Epithelial cell of proximal tubule (primary cell): ENCODE measurements at regions not wholly inside any gene's neighbourhood (a gene's known extent, or its start where the extent isn't known, plus 50 kb on each side); places are given as distances from the start of the nearest gene placed in this dataset.
"Not testable (repeated sequence)": the region's sequence is repeated elsewhere in the genome, so short reads cannot be mapped to it uniquely, and the experiment has no call there.

Experiments used
- DNase-seq: peaks from one replicate; pipeline ENCODE4 v3.0.0-alpha.2; 2011; ENCODE audit warnings: low read depth
- H3K4me3 ChIP-seq: 2 replicates; pipeline ENCODE4 v1.5.1; 2011; ENCODE audit warnings: low read depth, mild to moderate bottlenecking, low read length
- CTCF ChIP-seq: conservative IDR thresholded peaks from 2 replicates; pipeline ENCODE4 v1.5.1; 2012; ENCODE audit warnings: low read depth, mild to moderate bottlenecking, low read length

- no peak for TF ChIP-seq CTCF
- no peak for DNase-seq
- no peak overlapping the region for H3K4me3 ChIP-seq
These were observed 305.6 kb upstream of the TMTC4 start for GRCh38 chr13:100980171-100980570.

GRCh38 chr13:100977841-100978240, 303.2 kb upstream of the TMTC4 start:
- no peak for TF ChIP-seq CTCF
- H3K4me3 ChIP-seq, result no peak overlapping the region
- no peak for DNase-seq

GRCh38 chr13:100976993-100977392, 302.4 kb upstream of the TMTC4 start:
- TF ChIP-seq CTCF, result no peak
- no peak overlapping the region for H3K4me3 ChIP-seq
- no peak for DNase-seq

- H3K4me3 ChIP-seq, DNase-seq: not testable (repeated sequence)
These were observed 301.1 kb upstream of the TMTC4 start for GRCh38 chr13:100975666-100976065.

GRCh38 chr13:100962585-100962984, 288.0 kb upstream of the TMTC4 start:
- H3K4me3 ChIP-seq, result no peak overlapping the region
- DNase-seq, result no peak
- no peak for TF ChIP-seq CTCF

- no peak for DNase-seq
- no peak for TF ChIP-seq CTCF
- no peak overlapping the region for H3K4me3 ChIP-seq
These were observed 286.6 kb upstream of the TMTC4 start for GRCh38 chr13:100961186-100961585.

GRCh38 chr13:100958831-100959230, 284.2 kb upstream of the TMTC4 start:
- DNase-seq, result no peak
- no peak overlapping the region for H3K4me3 ChIP-seq
- no peak for TF ChIP-seq CTCF

- no peak for DNase-seq
- no peak for TF ChIP-seq CTCF
- no peak overlapping the region for H3K4me3 ChIP-seq
These were observed 283.1 kb upstream of the TMTC4 start for GRCh38 chr13:100957741-100958140.
